ENCODE measurements at regions not wholly inside any gene's neighbourhood (a gene's known extent, or its start where the extent isn't known, plus 50 kb on each side); places are given as distances from the start of the nearest gene placed in this dataset.
"Not testable (repeated sequence)": the region's sequence is repeated elsewhere in the genome, so short reads cannot be mapped to it uniquely, and the experiment has no call there.

- no peaks in the 10 kb centered on the region for H3K9me3 ChIP-seq
- intact Hi-C loops (cut with DNase I, micrococcal nuclease), result no loop called here
- no peak for ATAC-seq
Measured at GRCh38 chr15:79160211-79160610, 69.6 kb upstream of the RASGRF1 start.

GRCh38 chr15:79157631-79158592 lies 67.3 kb upstream of the RASGRF1 start:
- TF ChIP-seq CTCF (IDR thresholded peaks at IDR 0.05), result no peak
- no peak for ATAC-seq
- Histone ChIP-seq H3K9me3 (no peaks in the 10 kb centered on the region), H3K4me3 (no peak overlapping the region), H3K36me3 (ENCODE audit: low read depth) (no peaks in the 10 kb centered on the region), H3K4me1 (ENCODE audit: low read depth) (no peaks in the 10 kb centered on the region)
- DNase-seq, result no peak
- intact Hi-C loops (cut with DNase I, micrococcal nuclease), result no loop called here

More at GRCh38 chr15:79160211-79160610, 69.6 kb upstream of the RASGRF1 start:
- no peak for DNase-seq
- H3K4me3 ChIP-seq, result no peak overlapping the region
- TF ChIP-seq CTCF (IDR thresholded peaks at IDR 0.05), result no peak
- H3K36me3 ChIP-seq (ENCODE audit: low read depth), result no peaks in the 10 kb centered on the region
- no peaks in the 10 kb centered on the region for H3K4me1 ChIP-seq (ENCODE audit: low read depth)

- ATAC-seq, result no peak
- H3K4me1 ChIP-seq (ENCODE audit: low read depth), result no peaks in the 10 kb centered on the region
- no peak for DNase-seq
- intact Hi-C loops (cut with DNase I, micrococcal nuclease), result no loop called here
- no peak for TF ChIP-seq CTCF (IDR thresholded peaks at IDR 0.05)
- H3K9me3 ChIP-seq, result no peaks in the 10 kb centered on the region
- H3K36me3 ChIP-seq (ENCODE audit: low read depth), result no peaks in the 10 kb centered on the region
- H3K4me3 ChIP-seq, result no peak overlapping the region
Measured at GRCh38 chr15:79156704-79157375, 66.3 kb upstream of the RASGRF1 start.

GRCh38 chr15:79154483-79155135 lies 64.0 kb upstream of the RASGRF1 start:
- intact Hi-C loops (cut with DNase I, micrococcal nuclease), result no loop called here
- no peak for DNase-seq
- no peaks in the 10 kb centered on the region for H3K4me1 ChIP-seq (ENCODE audit: low read depth)
- H3K36me3 ChIP-seq (ENCODE audit: low read depth), result no peaks in the 10 kb centered on the region
- ATAC-seq, result no peak
- H3K4me3 ChIP-seq, result no peak overlapping the region
- no peak for TF ChIP-seq CTCF (IDR thresholded peaks at IDR 0.05)
- peaks cover 3% of the 10 kb centered on the region for H3K9me3 ChIP-seq

GRCh38 chr15:79144290-79144689 lies 53.7 kb upstream of the RASGRF1 start:
- DNase-seq; ATAC-seq; H3K4me1 ChIP-seq (ENCODE audit: low read depth); H3K36me3 ChIP-seq (ENCODE audit: low read depth); H3K4me3 ChIP-seq; intact Hi-C loops (cut with DNase I, micrococcal nuclease): not testable (repeated sequence)
- H3K9me3 ChIP-seq, result peaks cover 18% of the 10 kb centered on the region
